ENCODE measurements at regions not wholly inside any gene's neighbourhood (a gene's known extent, or its start where the extent isn't known, plus 50 kb on each side); places are given as distances from the start of the nearest gene placed in this dataset.

- TF ChIP-seq ZNF211 (tag by site-specific recombination; IDR thresholded peaks at IDR 0.05; ENCODE audit: low read depth), result no peak
- TF ChIP-seq ZNF664 (tag by site-specific recombination; IDR thresholded peaks at IDR 0.05), result no peak
- TF ChIP-seq GLIS1 (tag by site-specific recombination; IDR thresholded peaks at IDR 0.05), result no peak
- no peak for TF ChIP-seq ZNF391 (tag by site-specific recombination; IDR thresholded peaks at IDR 0.05; ENCODE audit: borderline replicate concordance, low read depth)
- TF ChIP-seq ZNF19 (tag by site-specific recombination; IDR thresholded peaks at IDR 0.05; ENCODE audit: low read depth), result no peak
- TF ChIP-seq REST (tag by site-specific recombination; IDR thresholded peaks at IDR 0.05), result no peak
Measured at GRCh38 chr5:96300976-96301375, 132.1 kb downstream of the PCSK1 start (continued).

- CTCF ChIA-PET, result interaction anchor here (0.7 to 1.1 kb wide), 2 partner anchors 39 to 454 kb away, joined by 3 read pairs; no protein-coding TSS in a partner anchor
- no peak overlapping the region for H3K27ac ChIP-seq (ENCODE audit: extremely low read depth, low read depth, low read length)
- H3K36me3 ChIP-seq (ENCODE audit: control insufficient read depth in 2 of 2, insufficient read depth in 1 of 2, low read length in 2 of 2), result no peaks in the 10 kb centered on the region
- POLR2A ChIA-PET, result no interaction called here
- no peak overlapping the region for H3K4me3 ChIP-seq (ENCODE audit: low read depth, low read length)
- TF ChIP-seq PRDM4 (tag by site-specific recombination; IDR thresholded peaks at IDR 0.05) (no peak), INSM2 (tag by site-specific recombination; IDR thresholded peaks at IDR 0.05) (no peak), ZNF785 (tag by site-specific recombination; IDR thresholded peaks at IDR 0.05) (no peak), AEBP2 (tag by site-specific recombination; IDR thresholded peaks at IDR 0.05; ENCODE audit: borderline replicate concordance) (no peak), ZNF398 (tag by site-specific recombination; IDR thresholded peaks at IDR 0.05) (no peak), ZNF513 (tag by site-specific recombination; IDR thresholded peaks at IDR 0.05) (no peak), ZNF692 (tag by site-specific recombination; IDR thresholded peaks at IDR 0.05) (no peak), ZBTB20 (tag by site-specific recombination; IDR thresholded peaks at IDR 0.05) (no peak), ZSCAN18 (tag by site-specific recombination; IDR thresholded peaks at IDR 0.05) (no peak), RBAK (tag by site-specific recombination; IDR thresholded peaks at IDR 0.05) (no peak)
- H3K9me3 ChIP-seq (ENCODE audit: control insufficient read depth, insufficient read depth, low read depth, low read length), result no peaks in the 10 kb centered on the region; the same call in 1 of the 2 replicates
- H3K4me1 ChIP-seq (ENCODE audit: control insufficient read depth, insufficient read depth, low read length), result no peaks in the 10 kb centered on the region
Measured at GRCh38 chr5:96297867-96298266, 135.2 kb downstream of the PCSK1 start.
